Nephron progenitor cell (in vitro differentiated cells): ENCODE measurements at regions not wholly inside any gene's neighbourhood (a gene's known extent, or its start where the extent isn't known, plus 50 kb on each side); places are given as distances from the start of the nearest gene placed in this dataset.
"Not testable (repeated sequence)": the region's sequence is repeated elsewhere in the genome, so short reads cannot be mapped to it uniquely, and the experiment has no call there.

Experiments
- DNase-seq: peaks from one replicate; pipeline ENCODE4 v3.0.0; 2021
- H3K27ac Mint-ChIP-seq: 2 replicates; pipeline ENCODE4 v1.8.0; 2021; ENCODE audit warnings: mild to moderate bottlenecking, moderate library complexity, mixed read lengths
- H3K27me3 Mint-ChIP-seq: 2 replicates; pipeline ENCODE4 v1.8.0; 2021; ENCODE audit warnings: mild to moderate bottlenecking, low read depth, mixed read lengths; ENCODE audit not compliant: poor library complexity
- H3K36me3 Mint-ChIP-seq: 2 replicates; pipeline ENCODE4 v1.8.0; 2021; ENCODE audit warnings: low read depth, mixed read lengths
- H3K4me1 Mint-ChIP-seq: 2 replicates; pipeline ENCODE4 v1.8.0; 2021; ENCODE audit warnings: mixed read lengths
- H3K4me3 Mint-ChIP-seq: 2 replicates; pipeline ENCODE4 v1.8.0; 2021; ENCODE audit warnings: mild to moderate bottlenecking, moderate library complexity, mixed read lengths
- H3K9me3 Mint-ChIP-seq: 2 replicates; pipeline ENCODE4 v1.8.0; 2021; ENCODE audit warnings: mild to moderate bottlenecking, moderate library complexity, mixed read lengths
- TF ChIP-seq, protein P1 (sequence below): fragments of 200-600 bp; sonication (generic); IDR thresholded peaks from 2 replicates; pipeline ENCODE4 v1.5.0; 2021; ENCODE audit warnings: antibody characterized with exemption

DNA sequence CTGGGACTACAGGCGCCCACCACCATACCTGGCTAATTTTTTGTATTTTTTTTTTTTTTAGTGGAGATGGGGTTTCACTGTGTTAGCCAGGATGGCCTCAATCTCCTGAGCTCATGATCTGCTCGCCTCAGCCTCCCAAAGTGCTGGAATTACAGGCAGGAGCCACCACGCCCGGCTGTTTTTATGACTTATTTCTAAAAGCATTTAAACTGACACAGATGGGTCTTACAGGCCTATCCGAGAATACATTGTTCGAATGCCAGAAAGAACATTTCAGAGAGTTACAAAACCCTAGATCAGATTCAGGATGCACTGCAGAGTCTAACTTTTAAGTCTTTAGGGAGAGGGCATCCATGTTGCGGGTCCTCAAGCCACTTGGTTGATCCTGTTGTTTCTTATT, 234.7 kb upstream of the MAF start:
- Mint-ChIP-seq H3K36me3 (no peaks in the 10 kb centered on the region), H3K27me3 (no peaks in the 10 kb centered on the region), H3K27ac (no peak overlapping the region), H3K4me1 (no peaks in the 10 kb centered on the region), H3K9me3 (no peaks in the 10 kb centered on the region), H3K4me3 (no peak overlapping the region)
- no peak for DNase-seq
- TF ChIP-seq, protein P1, sequence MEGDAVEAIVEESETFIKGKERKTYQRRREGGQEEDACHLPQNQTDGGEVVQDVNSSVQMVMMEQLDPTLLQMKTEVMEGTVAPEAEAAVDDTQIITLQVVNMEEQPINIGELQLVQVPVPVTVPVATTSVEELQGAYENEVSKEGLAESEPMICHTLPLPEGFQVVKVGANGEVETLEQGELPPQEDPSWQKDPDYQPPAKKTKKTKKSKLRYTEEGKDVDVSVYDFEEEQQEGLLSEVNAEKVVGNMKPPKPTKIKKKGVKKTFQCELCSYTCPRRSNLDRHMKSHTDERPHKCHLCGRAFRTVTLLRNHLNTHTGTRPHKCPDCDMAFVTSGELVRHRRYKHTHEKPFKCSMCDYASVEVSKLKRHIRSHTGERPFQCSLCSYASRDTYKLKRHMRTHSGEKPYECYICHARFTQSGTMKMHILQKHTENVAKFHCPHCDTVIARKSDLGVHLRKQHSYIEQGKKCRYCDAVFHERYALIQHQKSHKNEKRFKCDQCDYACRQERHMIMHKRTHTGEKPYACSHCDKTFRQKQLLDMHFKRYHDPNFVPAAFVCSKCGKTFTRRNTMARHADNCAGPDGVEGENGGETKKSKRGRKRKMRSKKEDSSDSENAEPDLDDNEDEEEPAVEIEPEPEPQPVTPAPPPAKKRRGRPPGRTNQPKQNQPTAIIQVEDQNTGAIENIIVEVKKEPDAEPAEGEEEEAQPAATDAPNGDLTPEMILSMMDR, result no peak

DNA sequence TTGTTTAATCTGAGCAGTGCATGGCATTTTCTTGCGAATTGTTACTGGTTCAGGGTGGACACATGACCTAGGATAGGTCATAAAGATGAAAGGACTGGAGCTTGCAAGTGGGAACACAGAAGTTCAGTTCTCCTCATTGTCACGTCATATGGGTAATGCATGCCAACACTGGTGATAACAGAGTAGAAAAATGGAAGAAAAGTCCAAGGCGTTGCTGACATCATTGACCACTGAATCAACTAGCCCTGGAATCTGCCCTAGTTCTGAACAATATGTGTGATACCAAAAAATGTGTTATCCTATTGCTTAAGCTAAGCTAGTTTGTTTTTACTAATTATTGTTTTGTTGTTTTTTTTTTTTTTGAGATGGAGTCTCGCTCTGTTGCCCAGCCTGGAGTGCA, 234.2 kb upstream of the MAF start:
- no peaks in the 10 kb centered on the region for H3K4me1 Mint-ChIP-seq
- no peak overlapping the region for H3K27ac Mint-ChIP-seq
- H3K4me3 Mint-ChIP-seq, result no peak overlapping the region
- no peaks in the 10 kb centered on the region for H3K9me3 Mint-ChIP-seq
- no peaks in the 10 kb centered on the region for H3K36me3 Mint-ChIP-seq
- H3K27me3 Mint-ChIP-seq, result no peaks in the 10 kb centered on the region
- TF ChIP-seq, protein P1, result no peak
- no peak for DNase-seq

DNA sequence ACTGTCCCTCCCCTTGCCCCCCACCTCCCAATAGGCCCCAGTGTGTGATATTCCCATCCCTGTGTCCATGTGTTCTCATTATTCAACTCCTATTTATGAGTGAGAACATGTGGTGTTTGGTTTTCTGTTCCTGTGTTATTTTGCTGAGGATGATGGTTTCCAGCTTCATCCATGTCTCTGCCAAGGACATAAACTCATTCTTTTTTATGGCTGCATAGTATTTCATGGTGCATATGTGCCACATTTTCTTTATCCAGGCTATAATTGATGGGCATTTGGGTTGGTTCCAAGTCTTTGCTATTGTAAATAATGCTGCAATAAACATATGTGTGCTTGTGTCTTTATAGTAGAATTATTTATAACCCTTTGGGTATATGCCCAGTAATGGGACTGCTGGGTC, 233.5 kb upstream of the MAF start:
- not testable (repeated sequence) for H3K27ac Mint-ChIP-seq, H3K36me3 Mint-ChIP-seq, H3K4me1 Mint-ChIP-seq

DNA sequence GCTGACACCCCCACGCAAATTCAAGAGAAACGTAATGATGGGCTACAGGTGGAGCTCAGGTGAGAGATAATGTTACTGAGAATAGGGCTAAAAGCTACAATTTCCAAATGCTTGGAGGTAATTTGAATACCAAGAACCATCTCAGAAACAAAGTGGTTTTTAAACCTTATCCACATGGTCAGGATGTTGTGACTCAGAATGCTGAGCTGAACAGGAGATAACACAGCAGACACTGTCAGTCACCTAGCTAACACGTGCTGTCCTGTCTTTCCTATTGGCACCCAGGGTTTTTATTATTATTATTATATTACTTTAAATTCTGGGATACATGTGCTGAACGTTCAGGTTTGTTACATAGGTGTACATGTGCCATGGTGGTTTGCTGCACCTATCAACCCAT, 233.0 kb upstream of the MAF start:
- no peak overlapping the region for H3K4me3 Mint-ChIP-seq

More for the DNA sequence above, 233.5 kb upstream of the MAF start:
- H3K9me3 Mint-ChIP-seq, H3K27me3 Mint-ChIP-seq, H3K4me3 Mint-ChIP-seq, DNase-seq: not testable (repeated sequence)

DNA sequence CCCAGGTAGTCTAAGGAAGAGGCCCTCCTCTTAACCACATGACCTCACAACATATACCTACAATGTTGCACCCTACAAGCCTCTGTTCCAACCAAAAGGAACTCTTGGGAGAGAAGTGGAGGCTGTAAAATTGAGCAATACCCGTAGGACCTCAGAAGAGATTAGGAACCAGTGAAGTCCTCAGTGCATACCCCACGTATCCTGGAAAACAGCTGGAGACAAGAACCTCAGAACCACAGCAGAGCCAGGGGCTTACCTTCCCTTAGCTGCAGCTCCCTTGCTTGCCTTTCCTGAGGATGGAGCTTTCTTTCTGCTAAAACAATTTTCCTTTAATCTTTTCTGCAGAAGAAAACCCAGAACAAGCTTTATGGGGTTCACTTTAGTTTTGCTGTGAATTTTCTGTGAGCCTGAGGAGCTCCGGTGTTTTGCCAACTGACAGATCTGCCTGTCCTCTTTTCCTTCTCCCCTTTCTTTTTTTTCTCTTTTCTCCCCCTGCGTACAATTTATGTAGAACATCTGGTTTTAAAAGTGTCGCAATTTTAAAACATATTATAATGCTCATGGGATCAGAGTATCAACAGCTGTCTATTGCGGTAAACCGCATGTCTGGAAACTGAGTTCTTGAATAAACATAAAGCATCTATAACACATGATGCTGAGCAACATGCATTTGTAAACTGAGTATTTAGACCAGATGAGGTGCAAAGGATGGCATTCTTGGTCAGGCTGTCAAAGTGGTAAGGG, 226.4 kb upstream of the MAF start:
- DNase-seq, result no peak
- no peaks in the 10 kb centered on the region for H3K9me3 Mint-ChIP-seq
- no peak overlapping the region for H3K4me3 Mint-ChIP-seq
- H3K4me1 Mint-ChIP-seq, result no peaks in the 10 kb centered on the region
- TF ChIP-seq, protein P1, result no peak
- H3K27me3 Mint-ChIP-seq, result peaks cover 9% of the 10 kb centered on the region
- no peak overlapping the region for H3K27ac Mint-ChIP-seq
- H3K36me3 Mint-ChIP-seq, result no peaks in the 10 kb centered on the region

More for the DNA sequence above, 233.0 kb upstream of the MAF start:
- TF ChIP-seq, protein P1, result no peak
- no peaks in the 10 kb centered on the region for H3K36me3 Mint-ChIP-seq
- DNase-seq, result no peak
- no peaks in the 10 kb centered on the region for H3K4me1 Mint-ChIP-seq
- H3K27me3 Mint-ChIP-seq, result no peaks in the 10 kb centered on the region
- no peak overlapping the region for H3K27ac Mint-ChIP-seq
- no peaks in the 10 kb centered on the region for H3K9me3 Mint-ChIP-seq

DNA sequence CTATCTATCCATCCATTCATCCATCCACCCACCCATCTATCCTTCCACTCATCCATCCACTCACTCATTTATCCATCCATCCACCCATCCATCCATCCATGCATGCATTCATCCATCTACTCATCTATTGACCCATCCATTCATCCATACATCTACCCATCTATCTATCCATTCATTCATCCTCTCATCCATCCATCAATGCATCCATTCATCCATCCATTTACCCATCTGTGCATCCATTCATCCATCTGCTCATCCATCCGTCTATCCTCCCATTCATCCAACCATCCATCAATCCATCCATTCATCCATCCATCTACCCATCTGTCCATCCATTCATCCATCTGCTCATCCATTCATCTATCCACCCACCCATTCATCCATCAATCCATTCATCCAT, 224.5 kb upstream of the MAF start:
- Mint-ChIP-seq H3K4me3 (no peak overlapping the region), H3K27ac (no peak overlapping the region), H3K27me3 (peaks cover 10% of the 10 kb centered on the region), H3K9me3 (no peaks in the 10 kb centered on the region), H3K36me3 (no peaks in the 10 kb centered on the region), H3K4me1 (no peaks in the 10 kb centered on the region)
- no peak for DNase-seq
- TF ChIP-seq, protein P1, result no peak
